H1 (cell line): ENCODE measurements at regions not wholly inside any gene's neighbourhood (a gene's known extent, or its start where the extent isn't known, plus 50 kb on each side); places are given as distances from the start of the nearest gene placed in this dataset.

Source experiments
- CTCF ChIA-PET: fragments of 300-600 bp; sonication (Branson Sonifier 250); formaldehyde crosslinking; loops from one replicate; lab custom pipeline; 2021; ENCODE audit not compliant: partially characterized antibody; lab: Charles Lee
- POLR2A ChIA-PET: fragments of 300-600 bp; sonication (Branson Sonifier 250); formaldehyde crosslinking; loops from one replicate; lab custom pipeline; 2021; ENCODE audit warnings: inconsistent platforms; ENCODE audit not compliant: partially characterized antibody; lab: Charles Lee
- DNase-seq, 2 experiments: peaks; one replicate each; pipeline versions ENCODE4 v3.0.0 to v3.0.0-alpha.2; 2010 to 2022; ENCODE audit warnings: low spot score in 2 of 2, low read depth in 1 of 2, mixed read lengths in 1 of 2
- FAIRE-seq: peaks from 2 replicates; lab custom pipeline; 2011; peaks lifted over from hg19 to GRCh38; lab: Jason Lieb, UNC
- H2AFZ ChIP-seq: 2 replicates; pipeline ENCODE4 v1.8.1; 2012; ENCODE audit warnings: low read length, inconsistent platforms
- H2AK5ac ChIP-seq: 2 replicates; pipeline ENCODE4 v1.6.1; 2013; ENCODE audit warnings: low read depth, low read length
- H2BK120ac ChIP-seq: replicated peaks from 2 replicates; pipeline ENCODE3; 2013; ENCODE audit warnings: low read depth, low read length, inconsistent platforms
- H2BK12ac ChIP-seq: 2 replicates; pipeline ENCODE4 v1.6.1; 2013; ENCODE audit warnings: low read depth, low read length
- H2BK15ac ChIP-seq: 2 replicates; pipeline ENCODE4 v1.6.1; 2013; ENCODE audit warnings: low read length
- H2BK20ac ChIP-seq: 2 replicates; pipeline ENCODE4 v1.6.1; 2013; ENCODE audit warnings: low read length
- H2BK5ac ChIP-seq: 2 replicates; pipeline ENCODE4 v1.6.1; 2013; ENCODE audit warnings: low read depth, low read length
- H3K14ac ChIP-seq: 2 replicates; pipeline ENCODE4 v1.6.1; 2013; ENCODE audit warnings: inconsistent platforms; ENCODE audit not compliant: insufficient read length
- H3K18ac ChIP-seq: 2 replicates; pipeline ENCODE4 v1.6.1; 2013; ENCODE audit warnings: low read length; ENCODE audit errors: extremely low read depth
- H3K23ac ChIP-seq: 2 replicates; pipeline ENCODE4 v1.6.1; 2013; ENCODE audit warnings: inconsistent platforms; ENCODE audit not compliant: insufficient read length
- H3K23me2 ChIP-seq: 2 replicates; pipeline ENCODE4 v1.6.1; 2013; ENCODE audit warnings: low read depth, low read length
- H3K27ac ChIP-seq: 2 replicates; pipeline ENCODE4 v1.6.1; 2011; ENCODE audit warnings: low read depth, low read length, inconsistent platforms
- H3K27me3 ChIP-seq, 4 experiments: replicated peaks in 1 of 4; 1 replicate in 1 of 4; 2 replicates in 3 of 4; pipeline versions ENCODE4 v1.6.1 to v1.8.1; 2011 to 2013; ENCODE audit warnings: low read length in 3 of 4, mild to moderate bottlenecking in 3 of 4, inconsistent platforms in 2 of 4, mixed read lengths in 2 of 4, moderate library complexity in 1 of 4; ENCODE audit not compliant: control insufficient read depth in 3 of 4, insufficient read depth in 3 of 4; ENCODE audit errors: extremely low read depth in 1 of 4
- H3K36me3 ChIP-seq, 4 experiments: 2 replicates each; pipeline versions ENCODE4 v1.6.1 to v1.8.1; 2011 to 2013; ENCODE audit warnings: mild to moderate bottlenecking in 4 of 4, low read length in 3 of 4, moderate library complexity in 2 of 4, control low read depth in 1 of 4, inconsistent platforms in 1 of 4; ENCODE audit not compliant: insufficient read depth in 4 of 4, control insufficient read depth in 2 of 4
- H3K4ac ChIP-seq: replicated peaks from 2 replicates; pipeline ENCODE3; 2013; ENCODE audit warnings: low read length, low read depth, mixed read lengths, inconsistent platforms; ENCODE audit not compliant: insufficient read length
- H3K4me1 ChIP-seq, 4 experiments: replicated peaks in 1 of 4; 1 replicate in 1 of 4; 2 replicates in 3 of 4; pipeline versions ENCODE4 v1.6.1 to v1.8.1; 2011 to 2013; ENCODE audit warnings: low read length in 3 of 4, inconsistent platforms in 2 of 4, mixed read lengths in 1 of 4; ENCODE audit not compliant: insufficient read depth in 4 of 4, control insufficient read depth in 3 of 4
- H3K4me2 ChIP-seq, 2 experiments: 2 replicates each; pipeline versions ENCODE4 v1.6.1 to v1.8.1; 2011 to 2013; ENCODE audit warnings: low read depth in 2 of 2, low read length in 2 of 2, control low read depth in 1 of 2, inconsistent platforms in 1 of 2, mild to moderate bottlenecking in 1 of 2; ENCODE audit not compliant: insufficient read depth in 1 of 2
- H3K4me3 ChIP-seq, 4 experiments: fragments of 200-600, 300-600 bp in 1 of 4; sonication (generic), shearing (Covaris generic), sonication (Bioruptor Twin) in 1 of 4; 2 replicates each; pipeline versions ENCODE4 v1.5.1 to v1.8.1; 2011 to 2016; ENCODE audit warnings: low read length in 4 of 4, low read depth in 3 of 4, control low read depth in 2 of 4, inconsistent platforms in 2 of 4, mild to moderate bottlenecking in 2 of 4, mixed read lengths in 1 of 4, moderate library complexity in 1 of 4; ENCODE audit not compliant: insufficient read depth in 2 of 4; ENCODE audit errors: extremely low read depth in 1 of 4
- H3K56ac ChIP-seq: replicated peaks from 2 replicates; pipeline ENCODE3; 2013; ENCODE audit warnings: low read depth, mild to moderate bottlenecking, mixed read lengths, low read length, inconsistent platforms; ENCODE audit not compliant: insufficient read length
- H3K79me1 ChIP-seq: 2 replicates; pipeline ENCODE4 v1.6.1; 2013; ENCODE audit warnings: low read depth, low read length, control low read depth
- H3K79me2 ChIP-seq, 2 experiments: 2 replicates each; pipeline versions ENCODE4 v1.6.1 to v1.8.1; 2012 to 2013; ENCODE audit warnings: low read length in 2 of 2, mild to moderate bottlenecking in 2 of 2, inconsistent platforms in 1 of 2; ENCODE audit not compliant: insufficient read depth in 2 of 2, control insufficient read depth in 1 of 2
- H3K9ac ChIP-seq, 4 experiments: replicated peaks in 1 of 4; 1 replicate in 1 of 4; 2 replicates in 3 of 4; pipeline versions ENCODE4 v1.6.1 to v1.8.1; 2011 to 2013; ENCODE audit warnings: low read depth in 3 of 4, low read length in 3 of 4, control low read depth in 2 of 4, mild to moderate bottlenecking in 2 of 4, moderate library complexity in 2 of 4, inconsistent platforms in 1 of 4; ENCODE audit errors: extremely low read depth in 1 of 4
- H3K9me3 ChIP-seq, 2 experiments: 2 replicates each; pipeline versions ENCODE4 v1.6.1 to v1.8.1; 2012 to 2013; ENCODE audit warnings: mild to moderate bottlenecking in 2 of 2, moderate library complexity in 2 of 2, control low read depth in 1 of 2, inconsistent platforms in 1 of 2, low read depth in 1 of 2, low read length in 1 of 2, mixed read lengths in 1 of 2; ENCODE audit not compliant: insufficient read depth in 2 of 2
- H4K20me1 ChIP-seq, 2 experiments: replicated peaks in 1 of 2; 2 replicates each; pipeline versions ENCODE3 to v1.8.1; 2011 to 2013; ENCODE audit warnings: inconsistent platforms in 2 of 2, low read length in 2 of 2, mild to moderate bottlenecking in 1 of 2; ENCODE audit not compliant: insufficient read depth in 2 of 2, control insufficient read depth in 1 of 2
- H4K5ac ChIP-seq: 2 replicates; pipeline ENCODE4 v1.6.1; 2013; ENCODE audit warnings: low read length, low read depth, mixed read lengths, inconsistent platforms; ENCODE audit not compliant: insufficient read length
- H4K8ac ChIP-seq: 2 replicates; pipeline ENCODE4 v1.8.0; 2013; ENCODE audit warnings: mild to moderate bottlenecking, moderate library complexity, low read length, inconsistent platforms; ENCODE audit not compliant: insufficient read depth; ENCODE audit errors: extremely low read depth
- H4K91ac ChIP-seq: replicated peaks from 2 replicates; pipeline ENCODE3; 2013; ENCODE audit warnings: low read length, mixed read lengths, inconsistent platforms; ENCODE audit not compliant: insufficient read length
- RFX5 ChIP-seq: IDR thresholded peaks from 2 replicates; pipeline ENCODE4 v1.6.1; 2011; ENCODE audit warnings: low read depth, low read length, improper control_type of control experiment, borderline replicate concordance
- TCF12 ChIP-seq: IDR thresholded peaks from 2 replicates; pipeline ENCODE4 v1.6.1; 2011; ENCODE audit warnings: low read depth, mild to moderate bottlenecking, low read length
- WGBS, 2 experiments: shearing (Covaris generic) in 1 of 2; methylation state at CpG; one replicate each; pipeline versions ENCODE4 v1.1.6 to v1.1.7; 2013 to 2015; ENCODE audit warnings: low lambda C conversion rate in 2 of 2, mixed read lengths in 2 of 2, inconsistent platforms in 1 of 2, low coverage in 1 of 2, missing lambda C conversion rate in 1 of 2; ENCODE audit not compliant: insufficient replicate concordance in 2 of 2, insufficient coverage in 1 of 2, insufficient read length in 1 of 2; ENCODE audit errors: extremely low coverage in 1 of 2, missing lambda C conversion rate in 1 of 2; 5-methylcytosine and 5-hydroxymethylcytosine counted together

DNA sequence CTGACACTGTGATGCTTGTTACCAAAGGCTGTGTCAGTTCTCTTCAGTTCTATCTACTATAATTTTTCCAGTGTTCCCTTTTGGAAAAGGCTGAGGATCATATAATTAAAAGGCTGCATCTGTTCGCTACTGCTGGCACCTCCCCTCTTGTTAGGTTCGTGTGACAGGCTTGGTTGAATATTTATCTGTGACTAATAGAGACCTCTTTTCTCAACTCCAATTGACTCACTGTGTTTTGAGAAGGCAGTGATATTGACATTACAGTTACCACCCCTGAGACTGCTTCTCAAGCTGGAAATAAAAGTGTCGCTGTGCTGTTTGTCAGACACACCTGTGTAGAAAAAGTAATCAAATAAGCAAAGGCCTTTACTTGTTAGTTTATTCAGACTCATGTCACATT, 205.5 kb upstream of the KCNH7 start:
- no peak overlapping the region for H3K4me3 ChIP-seq
- no peak overlapping the region for H4K8ac ChIP-seq
- CTCF ChIA-PET, result no interaction called here
- H3K36me3 ChIP-seq, result no peaks in the 10 kb centered on the region
- no peak overlapping the region for H2AK5ac ChIP-seq
- H3K23ac ChIP-seq, result no peak overlapping the region
- no peak overlapping the region for H2BK5ac ChIP-seq
- no peak overlapping the region for H3K18ac ChIP-seq
- H3K4ac ChIP-seq, result no peak overlapping the region
- H3K4me1 ChIP-seq, result no peaks in the 10 kb centered on the region
- POLR2A ChIA-PET, result no interaction called here
- H2BK120ac ChIP-seq, result no peak overlapping the region
- no peak overlapping the region for H3K56ac ChIP-seq
- H3K9me3 ChIP-seq, result no peaks in the 10 kb centered on the region
- no peaks in the 10 kb centered on the region for H3K27me3 ChIP-seq
- H2BK15ac ChIP-seq, result no peak overlapping the region
- no peaks in the 10 kb centered on the region for H3K23me2 ChIP-seq
- no peak for FAIRE-seq
- TF ChIP-seq TCF12, result no peak
- no peak for TF ChIP-seq RFX5
- TF ChIP-seq, all 59 proteins: peak for 0
- Histone ChIP-seq H3K27ac (no peak overlapping the region), H3K4me2 (no peak overlapping the region), H4K91ac (no peak overlapping the region), H3K79me2 (no peaks in the 10 kb centered on the region), H3K79me1 (no peaks in the 10 kb centered on the region), H4K5ac (no peak overlapping the region), H2AFZ (peak overlapping the region; percentile 40; the same call in 1 of the 2 replicates), H2BK12ac (no peak overlapping the region), H4K20me1 (no peaks in the 10 kb centered on the region), H3K14ac (no peak overlapping the region), H2BK20ac (no peak overlapping the region), H3K9ac (no peak overlapping the region)
- 76% methylated on average over 3 of the region's 3 CpGs; no CpG with 5 or more reads in 1 of the 2 experiments for WGBS, 2 experiments
- DNase-seq, result no peak
